ENCODE measurements at regions not wholly inside any gene's neighbourhood (a gene's known extent, or its start where the extent isn't known, plus 50 kb on each side); places are given as distances from the start of the nearest gene placed in this dataset.
"Not testable (repeated sequence)": the region's sequence is repeated elsewhere in the genome, so short reads cannot be mapped to it uniquely, and the experiment has no call there.

GRCh38 chr3:74978684-74979083, 364.2 kb upstream of the CNTN3 start:
- no peak for DNase-seq

GRCh38 chr3:74985028-74985904, 370.8 kb upstream of the CNTN3 start:
- DNase-seq = not testable (repeated sequence)

GRCh38 chr3:74988095-74988494, 373.6 kb upstream of the CNTN3 start:
- no peak for DNase-seq

GRCh38 chr3:74992898-74993297, 378.4 kb upstream of the CNTN3 start:
- DNase-seq = no peak

GRCh38 chr3:75001330-75001729, 386.9 kb upstream of the CNTN3 start:
- DNase-seq = no peak

- no peak for DNase-seq
Measured at GRCh38 chr3:75012791-75013331, 398.4 kb upstream of the CNTN3 start.

- DNase-seq = no peak
Measured at GRCh38 chr3:75014008-75014407, 399.5 kb upstream of the CNTN3 start.

- no peak for DNase-seq
Measured at GRCh38 chr3:75015280-75015679, 400.8 kb upstream of the CNTN3 start.

- no peak for DNase-seq
Measured at GRCh38 chr3:75035146-75035545, 420.7 kb upstream of the CNTN3 start.

- no peak for DNase-seq
Measured at GRCh38 chr3:75042941-75043340, 428.5 kb upstream of the CNTN3 start.

- no peak for DNase-seq
Measured at GRCh38 chr3:75048650-75049049, 434.2 kb upstream of the CNTN3 start.

GRCh38 chr3:75049533-75049932, 435.1 kb upstream of the CNTN3 start:
- no peak for DNase-seq

GRCh38 chr3:75059120-75059519, 444.7 kb upstream of the CNTN3 start:
- no peak for DNase-seq

- no peak for DNase-seq
Measured at GRCh38 chr3:75061806-75062205, 447.3 kb upstream of the CNTN3 start.

- no peak for DNase-seq
Measured at GRCh38 chr3:75075158-75075557, 460.7 kb upstream of the CNTN3 start.

- no peak for DNase-seq
Measured at GRCh38 chr3:75076481-75076880, 462.0 kb upstream of the CNTN3 start.

GRCh38 chr3:75078290-75078689, 463.8 kb upstream of the CNTN3 start:
- DNase-seq = no peak

GRCh38 chr3:75082845-75083244, 468.4 kb upstream of the CNTN3 start:
- no peak for DNase-seq

GRCh38 chr3:75089841-75090240, 475.4 kb upstream of the CNTN3 start:
- DNase-seq = no peak

- DNase-seq = no peak
Measured at GRCh38 chr3:75101329-75102147, 487.1 kb upstream of the CNTN3 start.

GRCh38 chr3:75110741-75111140, 496.3 kb upstream of the CNTN3 start:
- DNase-seq = no peak

- DNase-seq = no peak
Measured at GRCh38 chr3:75115695-75116094, 501.2 kb upstream of the CNTN3 start.

GRCh38 chr3:75118779-75119178, 504.3 kb upstream of the CNTN3 start:
- DNase-seq = no peak

- no peak for DNase-seq
Measured at GRCh38 chr3:75126556-75126955, 512.1 kb upstream of the CNTN3 start.

Data from COR-L47 (cell line).